ENCODE measurements at regions not wholly inside any gene's neighbourhood (a gene's known extent, or its start where the extent isn't known, plus 50 kb on each side); places are given as distances from the start of the nearest gene placed in this dataset.
"Not testable (repeated sequence)": the region's sequence is repeated elsewhere in the genome, so short reads cannot be mapped to it uniquely, and the experiment has no call there.

DNA sequence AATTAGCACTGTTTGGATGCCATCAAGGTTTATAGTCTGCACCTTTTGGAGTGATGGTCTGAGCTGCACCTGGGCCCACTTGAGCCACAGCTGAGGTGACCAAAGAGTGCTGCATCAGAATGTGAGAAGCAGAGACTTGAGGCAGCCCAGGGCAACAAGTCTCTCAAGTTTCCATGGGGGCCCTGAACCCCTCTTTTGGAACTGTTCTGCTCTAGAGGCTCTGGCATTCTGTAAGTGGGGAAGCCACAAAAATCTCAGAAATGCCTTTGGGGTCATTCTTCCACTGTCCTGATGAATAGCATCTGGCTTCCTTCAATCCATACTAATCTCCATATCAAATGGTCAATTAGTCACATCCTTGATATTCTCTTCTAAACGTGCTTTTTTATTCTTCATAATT, 298.4 kb upstream of the MAOA start:
- DNase-seq (ENCODE audit: insufficient read length, low spot score) (no peak), FAIRE-seq (no peak)
- TF ChIP-seq POLR2A (IDR thresholded peaks at IDR 0.05; ENCODE audit: low read depth, low read length) (no peak), TAF1 (IDR thresholded peaks at IDR 0.05; ENCODE audit: low read depth, low read length) (no peak), POU2F2 (IDR thresholded peaks at IDR 0.05; ENCODE audit: low read depth, low read length) (no peak), SPI1 (IDR thresholded peaks at IDR 0.05; ENCODE audit: low read depth, low read length) (no peak), POLR2AphosphoS5 (IDR thresholded peaks at IDR 0.05; ENCODE audit: low read depth, low read length) (no peak), PAX5 (IDR thresholded peaks at IDR 0.05; ENCODE audit: insufficient read depth, low read length, severe bottlenecking) (no peak)

DNA sequence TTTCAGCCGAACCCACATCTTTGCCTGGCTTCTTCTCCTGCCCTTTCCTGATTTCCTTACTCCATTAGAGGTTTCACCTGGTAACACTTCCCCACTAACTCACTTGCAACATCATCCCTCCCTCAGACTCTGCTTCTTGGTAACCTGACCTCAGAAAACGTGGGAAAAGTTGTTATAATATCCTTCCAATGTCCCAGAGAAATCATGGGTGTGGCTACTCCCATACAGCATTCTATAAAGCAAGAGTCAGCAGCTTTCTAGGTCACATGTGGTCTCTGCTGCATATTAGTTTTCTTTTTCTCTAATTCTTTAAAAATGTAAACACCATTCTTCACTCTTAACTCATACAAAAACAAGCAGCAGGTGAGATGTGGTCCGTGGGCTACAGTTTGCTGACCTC, 283.1 kb upstream of the MAOA start:
- FAIRE-seq (no peak), DNase-seq (ENCODE audit: insufficient read length, low spot score) (no peak)
- TF ChIP-seq PAX5 (IDR thresholded peaks at IDR 0.05; ENCODE audit: insufficient read depth, low read length, severe bottlenecking) (no peak), POLR2A (IDR thresholded peaks at IDR 0.05; ENCODE audit: low read depth, low read length) (no peak)

DNA sequence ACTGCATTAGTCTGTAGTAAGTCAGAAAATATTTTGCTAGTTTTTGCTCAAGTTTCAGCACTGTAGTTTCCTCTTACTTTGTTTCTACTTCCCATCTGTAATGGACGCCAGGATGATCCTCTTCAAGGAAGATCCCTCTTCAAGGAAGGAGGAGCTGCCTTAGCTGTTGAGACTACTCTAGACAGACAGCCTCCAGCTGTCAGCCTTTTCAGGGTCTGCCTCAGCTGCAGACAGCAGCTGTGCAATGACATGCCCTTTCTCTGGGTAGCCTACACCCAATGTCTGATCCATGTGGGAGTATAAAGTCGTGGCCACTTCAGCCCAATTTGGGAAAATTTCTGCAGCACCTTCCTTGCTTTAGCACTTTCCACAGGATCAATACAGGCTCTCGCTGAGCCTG, 281.0 kb upstream of the MAOA start:
- DNase-seq (ENCODE audit: insufficient read length, low spot score) (no peak), FAIRE-seq (no peak)

DNA sequence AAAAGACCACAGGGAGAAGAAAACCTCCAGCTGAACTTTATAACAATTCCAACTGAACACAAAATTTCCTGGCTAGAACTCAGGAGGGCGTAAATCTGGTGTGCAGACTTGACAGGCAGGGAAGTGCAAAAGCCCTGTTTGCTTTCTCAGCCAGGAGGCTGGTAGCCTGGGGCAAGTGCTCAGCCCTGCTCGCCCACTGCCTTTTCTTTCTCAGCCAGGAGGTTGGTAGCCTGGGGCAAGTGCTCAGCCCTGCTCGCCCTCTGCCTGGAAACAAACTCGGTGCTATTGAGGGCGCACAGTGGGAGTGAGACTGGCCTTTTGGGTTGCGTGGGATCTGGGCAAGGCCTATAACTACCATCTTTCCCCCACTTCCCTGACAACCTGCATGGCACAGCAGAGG, 275.4 kb upstream of the MAOA start:
- FAIRE-seq = no peak
- no peak for DNase-seq (ENCODE audit: insufficient read length, low spot score)
- no peak for TF ChIP-seq POLR2AphosphoS5 (IDR thresholded peaks at IDR 0.05; ENCODE audit: low read depth, low read length)
- no peak for TF ChIP-seq POLR2A (IDR thresholded peaks at IDR 0.05; ENCODE audit: low read depth, low read length)

More for the DNA sequence above, 281.0 kb upstream of the MAOA start:
- TF ChIP-seq POLR2AphosphoS5 (IDR thresholded peaks at IDR 0.05; ENCODE audit: low read depth, low read length) (no peak), TAF1 (IDR thresholded peaks at IDR 0.05; ENCODE audit: low read depth, low read length) (no peak), PAX5 (IDR thresholded peaks at IDR 0.05; ENCODE audit: insufficient read depth, low read length, severe bottlenecking) (no peak), POU2F2 (IDR thresholded peaks at IDR 0.05; ENCODE audit: low read depth, low read length) (no peak), SPI1 (IDR thresholded peaks at IDR 0.05; ENCODE audit: low read depth, low read length) (no peak), POLR2A (IDR thresholded peaks at IDR 0.05; ENCODE audit: low read depth, low read length) (no peak)

DNA sequence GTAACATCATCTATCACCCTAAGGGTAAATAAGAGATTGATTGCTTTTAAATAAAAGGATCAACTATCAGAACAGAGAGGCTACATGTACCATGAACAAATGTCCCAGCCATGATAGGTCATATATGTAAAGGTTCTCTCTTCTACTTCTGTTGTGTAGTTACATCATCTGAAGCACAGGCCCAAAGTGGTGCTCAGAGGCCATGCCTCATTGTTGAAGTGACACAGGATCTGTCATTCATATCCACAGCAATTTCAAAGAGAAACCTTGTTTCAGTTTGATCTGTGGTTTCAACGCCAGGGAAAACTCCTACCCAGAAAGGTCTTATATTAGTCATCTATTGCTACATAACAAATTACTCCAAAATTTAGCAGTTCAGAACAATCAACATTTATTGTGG, 269.2 kb upstream of the MAOA start:
- FAIRE-seq (no peak), DNase-seq (ENCODE audit: insufficient read length, low spot score) (no peak)
- TF ChIP-seq TAF1 (IDR thresholded peaks at IDR 0.05; ENCODE audit: low read depth, low read length) (no peak), POU2F2 (IDR thresholded peaks at IDR 0.05; ENCODE audit: low read depth, low read length) (no peak)

DNA sequence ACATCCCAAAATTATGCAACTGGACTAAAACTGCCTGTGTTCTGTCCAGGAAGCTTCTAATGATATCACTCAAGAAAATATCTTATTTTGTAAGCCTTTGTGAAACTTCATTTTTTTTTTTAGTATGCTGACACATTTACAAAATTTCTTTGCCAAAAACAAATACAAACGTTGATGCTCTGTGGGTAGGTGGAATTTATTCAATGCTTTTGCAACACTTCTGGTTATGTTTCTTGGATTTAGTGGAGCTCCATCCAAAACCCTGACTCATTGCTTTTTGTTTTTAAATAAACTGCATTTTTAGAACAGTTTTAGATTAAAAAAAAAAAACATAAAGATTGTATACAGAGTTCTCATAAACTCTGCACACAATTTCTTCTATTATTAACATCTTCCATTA, 250.9 kb upstream of the MAOA start:
- no peak for TF ChIP-seq POU2F2 (IDR thresholded peaks at IDR 0.05; ENCODE audit: low read depth, low read length)
- TF ChIP-seq TAF1 (IDR thresholded peaks at IDR 0.05; ENCODE audit: low read depth, low read length) = no peak
- TF ChIP-seq PAX5 (IDR thresholded peaks at IDR 0.05; ENCODE audit: insufficient read depth, low read length, severe bottlenecking) = no peak
- TF ChIP-seq POLR2AphosphoS5 (IDR thresholded peaks at IDR 0.05; ENCODE audit: low read depth, low read length) = no peak
- no peak for TF ChIP-seq POLR2A (IDR thresholded peaks at IDR 0.05; ENCODE audit: low read depth, low read length)
- no peak for TF ChIP-seq SPI1 (IDR thresholded peaks at IDR 0.05; ENCODE audit: low read depth, low read length)
- DNase-seq (ENCODE audit: insufficient read length, low spot score) (no peak), FAIRE-seq (no peak)

DNA sequence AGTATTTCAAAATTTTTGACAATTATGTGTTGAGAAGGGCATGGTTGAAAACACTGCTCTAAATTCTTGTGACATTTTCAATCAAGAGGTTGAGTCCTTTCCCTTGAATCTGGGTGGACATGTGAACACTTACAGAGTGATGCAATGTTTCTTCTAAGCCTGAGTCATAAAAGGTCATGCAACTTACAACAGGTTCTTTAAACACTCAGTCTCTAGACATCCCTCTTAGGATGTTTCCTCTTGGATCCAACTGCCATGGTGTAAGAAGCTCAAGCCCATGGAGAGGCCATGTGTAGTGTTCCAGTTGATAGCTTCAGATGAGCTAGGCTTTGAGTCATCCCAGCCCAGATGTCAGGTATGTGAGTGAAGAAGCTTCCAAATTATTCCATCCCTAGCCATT, 232.2 kb upstream of the MAOA start:
- FAIRE-seq (no peak), DNase-seq (ENCODE audit: insufficient read length, low spot score) (no peak)
- TF ChIP-seq POLR2AphosphoS5 (IDR thresholded peaks at IDR 0.05; ENCODE audit: low read depth, low read length) (no peak), POU2F2 (IDR thresholded peaks at IDR 0.05; ENCODE audit: low read depth, low read length) (no peak), TAF1 (IDR thresholded peaks at IDR 0.05; ENCODE audit: low read depth, low read length) (no peak), PAX5 (IDR thresholded peaks at IDR 0.05; ENCODE audit: insufficient read depth, low read length, severe bottlenecking) (no peak), SPI1 (IDR thresholded peaks at IDR 0.05; ENCODE audit: low read depth, low read length) (no peak), POLR2A (IDR thresholded peaks at IDR 0.05; ENCODE audit: low read depth, low read length) (no peak)

DNA sequence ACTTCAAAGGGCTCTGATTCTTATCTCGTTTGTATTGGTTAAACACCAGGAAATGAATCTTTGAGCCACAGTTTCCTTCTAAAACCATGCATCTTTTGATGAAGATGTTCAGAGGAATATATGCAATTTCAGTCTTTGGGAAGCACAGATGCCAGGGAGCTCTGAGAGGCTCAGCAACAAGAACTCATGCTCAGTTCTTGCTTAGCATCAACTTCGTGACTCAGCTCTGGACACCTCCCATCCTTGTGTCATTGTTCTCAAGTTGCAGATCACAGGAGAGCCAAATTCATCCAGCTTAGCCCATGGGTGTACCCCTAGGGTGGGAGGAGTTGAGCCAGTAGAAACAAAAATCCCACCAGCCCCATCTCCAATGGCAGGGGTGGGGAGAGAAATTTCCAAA, 219.6 kb upstream of the MAOA start:
- no peak for FAIRE-seq

DNA sequence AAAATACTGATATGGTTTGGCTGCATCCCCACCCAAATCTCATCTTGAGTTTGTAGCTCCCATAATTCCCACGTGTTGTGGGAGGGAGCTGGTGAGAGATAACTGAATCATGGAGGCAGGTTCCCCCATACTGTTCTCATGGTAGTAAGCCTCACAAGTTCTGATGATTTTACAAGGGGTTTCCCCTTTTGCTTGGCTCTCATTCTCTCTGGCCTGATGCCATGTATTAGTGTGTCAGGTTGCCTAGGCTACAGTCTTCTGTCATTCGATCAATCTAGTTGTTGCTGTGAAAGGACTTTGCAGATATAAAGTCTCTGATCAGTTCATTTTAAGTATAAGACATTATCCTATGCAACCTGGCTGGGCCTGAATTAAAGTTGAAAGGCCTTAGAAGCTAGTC, 209.3 kb upstream of the MAOA start:
- TF ChIP-seq POLR2A (IDR thresholded peaks at IDR 0.05; ENCODE audit: low read depth, low read length) = no peak
- TF ChIP-seq POU2F2 (IDR thresholded peaks at IDR 0.05; ENCODE audit: low read depth, low read length) = no peak
- TF ChIP-seq POLR2AphosphoS5 (IDR thresholded peaks at IDR 0.05; ENCODE audit: low read depth, low read length) = no peak
- no peak for TF ChIP-seq PAX5 (IDR thresholded peaks at IDR 0.05; ENCODE audit: insufficient read depth, low read length, severe bottlenecking)
- no peak for TF ChIP-seq SPI1 (IDR thresholded peaks at IDR 0.05; ENCODE audit: low read depth, low read length)
- no peak for TF ChIP-seq TAF1 (IDR thresholded peaks at IDR 0.05; ENCODE audit: low read depth, low read length)
- DNase-seq (ENCODE audit: insufficient read length, low spot score) = no peak
- no peak for FAIRE-seq

More for the DNA sequence above, 219.6 kb upstream of the MAOA start:
- DNase-seq (ENCODE audit: insufficient read length, low spot score) = no peak
- TF ChIP-seq POLR2A (IDR thresholded peaks at IDR 0.05; ENCODE audit: low read depth, low read length) (no peak), POU2F2 (IDR thresholded peaks at IDR 0.05; ENCODE audit: low read depth, low read length) (no peak), PAX5 (IDR thresholded peaks at IDR 0.05; ENCODE audit: insufficient read depth, low read length, severe bottlenecking) (no peak), TAF1 (IDR thresholded peaks at IDR 0.05; ENCODE audit: low read depth, low read length) (no peak)

DNA sequence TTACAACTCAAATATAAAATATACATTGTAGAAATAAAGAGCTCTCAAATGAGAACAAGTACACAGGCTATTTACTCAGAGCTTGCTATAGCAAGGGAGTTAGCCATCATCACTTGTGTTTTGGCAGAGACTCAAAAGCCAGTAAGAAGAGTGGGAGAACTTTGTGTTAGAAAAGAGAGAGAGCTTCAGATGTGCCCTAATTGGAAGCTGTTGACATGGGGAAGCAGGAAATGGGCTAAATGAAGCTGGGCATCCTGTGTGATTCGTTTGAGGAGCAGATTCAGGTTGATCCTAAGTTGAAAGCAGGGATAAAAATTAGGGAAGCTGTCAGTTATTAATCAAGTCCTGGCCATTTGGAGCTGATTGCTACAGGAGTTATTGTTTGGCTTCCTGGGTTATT, 207.4 kb upstream of the MAOA start:
- FAIRE-seq (no peak), DNase-seq (ENCODE audit: insufficient read length, low spot score) (no peak)
- no peak for TF ChIP-seq PAX5 (IDR thresholded peaks at IDR 0.05; ENCODE audit: insufficient read depth, low read length, severe bottlenecking)
- no peak for TF ChIP-seq POLR2A (IDR thresholded peaks at IDR 0.05; ENCODE audit: low read depth, low read length)
- no peak for TF ChIP-seq POLR2AphosphoS5 (IDR thresholded peaks at IDR 0.05; ENCODE audit: low read depth, low read length)
- TF ChIP-seq POU2F2 (IDR thresholded peaks at IDR 0.05; ENCODE audit: low read depth, low read length) = no peak
- no peak for TF ChIP-seq SPI1 (IDR thresholded peaks at IDR 0.05; ENCODE audit: low read depth, low read length)
- TF ChIP-seq TAF1 (IDR thresholded peaks at IDR 0.05; ENCODE audit: low read depth, low read length) = no peak

DNA sequence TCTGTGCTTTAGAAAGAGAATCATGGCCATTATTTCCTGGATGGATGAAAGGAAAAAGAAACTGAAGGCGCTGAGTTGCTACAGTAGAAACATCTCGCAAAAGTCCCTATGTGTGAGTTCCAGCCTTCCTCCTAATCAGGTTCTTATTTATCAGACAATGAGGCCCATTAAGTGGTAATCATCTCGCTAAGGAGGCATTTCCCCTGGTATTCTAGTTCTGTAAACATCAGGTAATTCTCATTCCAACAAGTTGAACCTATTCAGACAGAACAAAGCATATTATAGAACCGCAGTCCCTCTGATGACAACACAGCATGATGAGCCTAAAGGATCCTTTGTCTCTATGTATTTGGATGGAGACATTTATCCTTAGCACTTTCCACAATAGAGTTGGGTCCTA, 205.7 kb upstream of the MAOA start:
- FAIRE-seq (no peak), DNase-seq (ENCODE audit: insufficient read length, low spot score) (no peak)
- TF ChIP-seq POLR2A (IDR thresholded peaks at IDR 0.05; ENCODE audit: low read depth, low read length) (no peak), TAF1 (IDR thresholded peaks at IDR 0.05; ENCODE audit: low read depth, low read length) (no peak), POU2F2 (IDR thresholded peaks at IDR 0.05; ENCODE audit: low read depth, low read length) (no peak), PAX5 (IDR thresholded peaks at IDR 0.05; ENCODE audit: insufficient read depth, low read length, severe bottlenecking) (no peak), SPI1 (IDR thresholded peaks at IDR 0.05; ENCODE audit: low read depth, low read length) (no peak), POLR2AphosphoS5 (IDR thresholded peaks at IDR 0.05; ENCODE audit: low read depth, low read length) (no peak)

DNA sequence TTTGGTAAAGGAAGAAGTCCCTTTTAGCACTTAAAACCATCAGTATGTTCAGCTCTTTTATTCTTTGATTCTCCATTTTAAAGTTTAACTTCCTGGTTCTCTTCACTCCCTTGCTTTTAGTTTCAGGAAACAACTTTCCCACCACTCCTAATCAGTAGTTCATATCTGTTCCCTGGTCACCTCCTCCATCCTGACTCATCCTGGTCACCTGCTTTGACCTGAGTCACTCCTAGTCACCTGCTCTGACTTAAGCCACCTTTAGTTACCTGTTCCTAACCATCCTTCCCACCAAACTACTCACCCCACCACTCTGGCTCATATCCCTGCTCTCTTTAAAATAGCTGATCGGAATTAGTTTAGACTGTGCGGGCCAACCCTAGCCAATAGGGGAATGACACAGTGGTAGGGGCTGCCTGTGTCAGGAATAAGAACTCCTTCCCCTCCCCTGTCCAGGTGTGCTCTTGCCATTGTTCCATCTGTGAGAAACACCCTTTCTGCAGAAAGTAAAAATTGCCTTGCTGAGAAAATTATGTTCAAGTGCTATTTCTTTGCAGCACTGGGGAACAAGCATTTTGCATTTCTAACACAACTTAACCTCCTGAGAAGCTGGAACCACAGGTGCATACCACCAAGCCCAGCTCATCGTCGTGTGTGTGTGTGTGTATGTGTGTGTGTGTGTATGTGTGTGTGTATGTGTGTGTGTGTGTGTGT, 204.0 kb upstream of the MAOA start:
- not testable (repeated sequence) for FAIRE-seq; DNase-seq (ENCODE audit: insufficient read length, low spot score)
